PC-9 (cell line): ENCODE measurements at regions not wholly inside any gene's neighbourhood (a gene's known extent, or its start where the extent isn't known, plus 50 kb on each side); places are given as distances from the start of the nearest gene placed in this dataset.

Source experiments
- EZH2 ChIP-seq: fragments of 200-600 bp; sonication (generic); IDR thresholded peaks from 2 replicates; pipeline ENCODE4 v1.8.0; 2017; ENCODE audit warnings: antibody characterized with exemption, low read depth
- TF ChIP-seq, protein P1 (sequence below): fragments of 200-600 bp; sonication (generic); conservative IDR thresholded peaks from 2 replicates; pipeline ENCODE4 v1.6.1; 2017; ENCODE audit warnings: mixed run types, antibody characterized with exemption, mild to moderate bottlenecking, moderate library complexity

GRCh38 chr2:70356941-70357683 lies 55.2 kb upstream of the FAM136A start:
- TF ChIP-seq, protein P1, sequence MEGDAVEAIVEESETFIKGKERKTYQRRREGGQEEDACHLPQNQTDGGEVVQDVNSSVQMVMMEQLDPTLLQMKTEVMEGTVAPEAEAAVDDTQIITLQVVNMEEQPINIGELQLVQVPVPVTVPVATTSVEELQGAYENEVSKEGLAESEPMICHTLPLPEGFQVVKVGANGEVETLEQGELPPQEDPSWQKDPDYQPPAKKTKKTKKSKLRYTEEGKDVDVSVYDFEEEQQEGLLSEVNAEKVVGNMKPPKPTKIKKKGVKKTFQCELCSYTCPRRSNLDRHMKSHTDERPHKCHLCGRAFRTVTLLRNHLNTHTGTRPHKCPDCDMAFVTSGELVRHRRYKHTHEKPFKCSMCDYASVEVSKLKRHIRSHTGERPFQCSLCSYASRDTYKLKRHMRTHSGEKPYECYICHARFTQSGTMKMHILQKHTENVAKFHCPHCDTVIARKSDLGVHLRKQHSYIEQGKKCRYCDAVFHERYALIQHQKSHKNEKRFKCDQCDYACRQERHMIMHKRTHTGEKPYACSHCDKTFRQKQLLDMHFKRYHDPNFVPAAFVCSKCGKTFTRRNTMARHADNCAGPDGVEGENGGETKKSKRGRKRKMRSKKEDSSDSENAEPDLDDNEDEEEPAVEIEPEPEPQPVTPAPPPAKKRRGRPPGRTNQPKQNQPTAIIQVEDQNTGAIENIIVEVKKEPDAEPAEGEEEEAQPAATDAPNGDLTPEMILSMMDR: no peak
- TF ChIP-seq EZH2: no peak
